HEK293 (cell line): ENCODE measurements at regions not wholly inside any gene's neighbourhood (a gene's known extent, or its start where the extent isn't known, plus 50 kb on each side); places are given as distances from the start of the nearest gene placed in this dataset.

Source experiments
- GLI4 ChIP-seq: fragments of 450-650 bp; formaldehyde crosslinking; IDR thresholded peaks from 2 replicates; pipeline ENCODE4 v1.5.1; 2016; ENCODE audit warnings: missing biosample characterization, missing genetic modification characterization
- SALL2 ChIP-seq: fragments of 450-650 bp; formaldehyde crosslinking; IDR thresholded peaks from 2 replicates; pipeline ENCODE4 v1.5.0; 2017; ENCODE audit warnings: missing biosample characterization, mild to moderate bottlenecking, missing genetic modification characterization, borderline replicate concordance
- ZNF138 ChIP-seq: fragments of 450-650 bp; formaldehyde crosslinking; IDR thresholded peaks from 2 replicates; pipeline ENCODE4 v1.5.1; 2016; ENCODE audit warnings: missing biosample characterization, missing genetic modification characterization, borderline replicate concordance
- ZNF202 ChIP-seq: fragments of 450-650 bp; formaldehyde crosslinking; IDR thresholded peaks from 2 replicates; pipeline ENCODE4 v1.5.1; 2016; ENCODE audit warnings: missing biosample characterization, missing genetic modification characterization, borderline replicate concordance
- ZNF366 ChIP-seq: fragments of 450-650 bp; formaldehyde crosslinking; conservative IDR thresholded peaks from 2 replicates; pipeline ENCODE4 v1.5.1; 2016; ENCODE audit warnings: missing biosample characterization, missing genetic modification characterization
- ZNF560 ChIP-seq: fragments of 450-650 bp; formaldehyde crosslinking; IDR thresholded peaks from 2 replicates; pipeline ENCODE4 v1.5.1; 2017; ENCODE audit warnings: missing biosample characterization, missing genetic modification characterization, borderline replicate concordance
- ZNF623 ChIP-seq: fragments of 450-650 bp; formaldehyde crosslinking; IDR thresholded peaks from 2 replicates; pipeline ENCODE4 v1.5.1; 2016; ENCODE audit warnings: missing biosample characterization, missing genetic modification characterization
- ZNF677 ChIP-seq: fragments of 450-650 bp; IDR thresholded peaks from 2 replicates; pipeline ENCODE4 v1.5.0; 2018; ENCODE audit warnings: missing biosample characterization, mild to moderate bottlenecking, missing genetic modification characterization, moderate library complexity
- TF ChIP-seq, protein P1 (sequence below): fragments of 450-650 bp; formaldehyde crosslinking; IDR thresholded peaks from 2 replicates; pipeline ENCODE4 v1.5.1; 2016; ENCODE audit warnings: missing biosample characterization, missing genetic modification characterization
- TF ChIP-seq, protein P2 (sequence below): fragments of 450-650 bp; formaldehyde crosslinking; IDR thresholded peaks from 2 replicates; pipeline ENCODE4 v1.5.1; 2016; ENCODE audit warnings: missing biosample characterization, missing genetic modification characterization
- TF ChIP-seq, protein P3 (sequence below): fragments of 450-650 bp; formaldehyde crosslinking; IDR thresholded peaks from 2 replicates; pipeline ENCODE4 v1.5.1; 2016; ENCODE audit warnings: missing biosample characterization, missing genetic modification characterization, low read depth
- TF ChIP-seq, protein P4 (sequence below): fragments of 450-650 bp; formaldehyde crosslinking; IDR thresholded peaks from 2 replicates; pipeline ENCODE4 v1.5.1; 2016; ENCODE audit warnings: missing biosample characterization, missing genetic modification characterization

DNA sequence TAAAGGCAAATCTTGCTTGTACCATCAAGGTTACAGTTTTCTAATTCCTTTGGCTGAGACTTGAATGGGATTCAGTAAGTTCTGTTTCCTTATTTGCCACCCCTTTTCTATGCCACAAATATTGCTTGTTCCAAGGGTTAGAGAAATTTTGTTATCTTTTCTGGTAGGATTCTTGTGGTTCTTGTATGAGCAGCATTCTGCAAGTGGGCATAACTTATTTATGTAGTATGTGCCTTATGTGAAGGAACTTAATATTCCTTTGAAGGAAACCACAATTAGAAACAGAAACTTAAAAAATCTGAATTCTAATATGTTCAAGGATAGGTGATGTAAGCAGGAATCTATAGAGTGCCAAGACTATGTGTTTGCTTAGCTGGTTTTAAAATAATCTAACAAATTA lies 53.1 kb upstream of the TSPAN5 start:
- TF ChIP-seq, protein P1, sequence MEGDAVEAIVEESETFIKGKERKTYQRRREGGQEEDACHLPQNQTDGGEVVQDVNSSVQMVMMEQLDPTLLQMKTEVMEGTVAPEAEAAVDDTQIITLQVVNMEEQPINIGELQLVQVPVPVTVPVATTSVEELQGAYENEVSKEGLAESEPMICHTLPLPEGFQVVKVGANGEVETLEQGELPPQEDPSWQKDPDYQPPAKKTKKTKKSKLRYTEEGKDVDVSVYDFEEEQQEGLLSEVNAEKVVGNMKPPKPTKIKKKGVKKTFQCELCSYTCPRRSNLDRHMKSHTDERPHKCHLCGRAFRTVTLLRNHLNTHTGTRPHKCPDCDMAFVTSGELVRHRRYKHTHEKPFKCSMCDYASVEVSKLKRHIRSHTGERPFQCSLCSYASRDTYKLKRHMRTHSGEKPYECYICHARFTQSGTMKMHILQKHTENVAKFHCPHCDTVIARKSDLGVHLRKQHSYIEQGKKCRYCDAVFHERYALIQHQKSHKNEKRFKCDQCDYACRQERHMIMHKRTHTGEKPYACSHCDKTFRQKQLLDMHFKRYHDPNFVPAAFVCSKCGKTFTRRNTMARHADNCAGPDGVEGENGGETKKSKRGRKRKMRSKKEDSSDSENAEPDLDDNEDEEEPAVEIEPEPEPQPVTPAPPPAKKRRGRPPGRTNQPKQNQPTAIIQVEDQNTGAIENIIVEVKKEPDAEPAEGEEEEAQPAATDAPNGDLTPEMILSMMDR (tag by site-specific recombination) = no peak
- TF ChIP-seq ZNF677 (no peak), GLI4 (tag by site-specific recombination) (no peak), ZNF623 (no peak), ZNF138 (tag by site-specific recombination) (no peak), SALL2 (no peak), ZNF202 (tag by site-specific recombination) (no peak), ZNF560 (tag by site-specific recombination) (no peak), ZNF366 (tag by site-specific recombination) (no peak)
- TF ChIP-seq, protein P2, sequence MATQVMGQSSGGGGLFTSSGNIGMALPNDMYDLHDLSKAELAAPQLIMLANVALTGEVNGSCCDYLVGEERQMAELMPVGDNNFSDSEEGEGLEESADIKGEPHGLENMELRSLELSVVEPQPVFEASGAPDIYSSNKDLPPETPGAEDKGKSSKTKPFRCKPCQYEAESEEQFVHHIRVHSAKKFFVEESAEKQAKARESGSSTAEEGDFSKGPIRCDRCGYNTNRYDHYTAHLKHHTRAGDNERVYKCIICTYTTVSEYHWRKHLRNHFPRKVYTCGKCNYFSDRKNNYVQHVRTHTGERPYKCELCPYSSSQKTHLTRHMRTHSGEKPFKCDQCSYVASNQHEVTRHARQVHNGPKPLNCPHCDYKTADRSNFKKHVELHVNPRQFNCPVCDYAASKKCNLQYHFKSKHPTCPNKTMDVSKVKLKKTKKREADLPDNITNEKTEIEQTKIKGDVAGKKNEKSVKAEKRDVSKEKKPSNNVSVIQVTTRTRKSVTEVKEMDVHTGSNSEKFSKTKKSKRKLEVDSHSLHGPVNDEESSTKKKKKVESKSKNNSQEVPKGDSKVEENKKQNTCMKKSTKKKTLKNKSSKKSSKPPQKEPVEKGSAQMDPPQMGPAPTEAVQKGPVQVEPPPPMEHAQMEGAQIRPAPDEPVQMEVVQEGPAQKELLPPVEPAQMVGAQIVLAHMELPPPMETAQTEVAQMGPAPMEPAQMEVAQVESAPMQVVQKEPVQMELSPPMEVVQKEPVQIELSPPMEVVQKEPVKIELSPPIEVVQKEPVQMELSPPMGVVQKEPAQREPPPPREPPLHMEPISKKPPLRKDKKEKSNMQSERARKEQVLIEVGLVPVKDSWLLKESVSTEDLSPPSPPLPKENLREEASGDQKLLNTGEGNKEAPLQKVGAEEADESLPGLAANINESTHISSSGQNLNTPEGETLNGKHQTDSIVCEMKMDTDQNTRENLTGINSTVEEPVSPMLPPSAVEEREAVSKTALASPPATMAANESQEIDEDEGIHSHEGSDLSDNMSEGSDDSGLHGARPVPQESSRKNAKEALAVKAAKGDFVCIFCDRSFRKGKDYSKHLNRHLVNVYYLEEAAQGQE (tag by site-specific recombination) = no peak
- TF ChIP-seq, protein P3, sequence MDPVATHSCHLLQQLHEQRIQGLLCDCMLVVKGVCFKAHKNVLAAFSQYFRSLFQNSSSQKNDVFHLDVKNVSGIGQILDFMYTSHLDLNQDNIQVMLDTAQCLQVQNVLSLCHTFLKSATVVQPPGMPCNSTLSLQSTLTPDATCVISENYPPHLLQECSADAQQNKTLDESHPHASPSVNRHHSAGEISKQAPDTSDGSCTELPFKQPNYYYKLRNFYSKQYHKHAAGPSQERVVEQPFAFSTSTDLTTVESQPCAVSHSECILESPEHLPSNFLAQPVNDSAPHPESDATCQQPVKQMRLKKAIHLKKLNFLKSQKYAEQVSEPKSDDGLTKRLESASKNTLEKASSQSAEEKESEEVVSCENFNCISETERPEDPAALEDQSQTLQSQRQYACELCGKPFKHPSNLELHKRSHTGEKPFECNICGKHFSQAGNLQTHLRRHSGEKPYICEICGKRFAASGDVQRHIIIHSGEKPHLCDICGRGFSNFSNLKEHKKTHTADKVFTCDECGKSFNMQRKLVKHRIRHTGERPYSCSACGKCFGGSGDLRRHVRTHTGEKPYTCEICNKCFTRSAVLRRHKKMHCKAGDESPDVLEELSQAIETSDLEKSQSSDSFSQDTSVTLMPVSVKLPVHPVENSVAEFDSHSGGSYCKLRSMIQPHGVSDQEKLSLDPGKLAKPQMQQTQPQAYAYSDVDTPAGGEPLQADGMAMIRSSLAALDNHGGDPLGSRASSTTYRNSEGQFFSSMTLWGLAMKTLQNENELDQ = no peak
- TF ChIP-seq, protein P4, sequence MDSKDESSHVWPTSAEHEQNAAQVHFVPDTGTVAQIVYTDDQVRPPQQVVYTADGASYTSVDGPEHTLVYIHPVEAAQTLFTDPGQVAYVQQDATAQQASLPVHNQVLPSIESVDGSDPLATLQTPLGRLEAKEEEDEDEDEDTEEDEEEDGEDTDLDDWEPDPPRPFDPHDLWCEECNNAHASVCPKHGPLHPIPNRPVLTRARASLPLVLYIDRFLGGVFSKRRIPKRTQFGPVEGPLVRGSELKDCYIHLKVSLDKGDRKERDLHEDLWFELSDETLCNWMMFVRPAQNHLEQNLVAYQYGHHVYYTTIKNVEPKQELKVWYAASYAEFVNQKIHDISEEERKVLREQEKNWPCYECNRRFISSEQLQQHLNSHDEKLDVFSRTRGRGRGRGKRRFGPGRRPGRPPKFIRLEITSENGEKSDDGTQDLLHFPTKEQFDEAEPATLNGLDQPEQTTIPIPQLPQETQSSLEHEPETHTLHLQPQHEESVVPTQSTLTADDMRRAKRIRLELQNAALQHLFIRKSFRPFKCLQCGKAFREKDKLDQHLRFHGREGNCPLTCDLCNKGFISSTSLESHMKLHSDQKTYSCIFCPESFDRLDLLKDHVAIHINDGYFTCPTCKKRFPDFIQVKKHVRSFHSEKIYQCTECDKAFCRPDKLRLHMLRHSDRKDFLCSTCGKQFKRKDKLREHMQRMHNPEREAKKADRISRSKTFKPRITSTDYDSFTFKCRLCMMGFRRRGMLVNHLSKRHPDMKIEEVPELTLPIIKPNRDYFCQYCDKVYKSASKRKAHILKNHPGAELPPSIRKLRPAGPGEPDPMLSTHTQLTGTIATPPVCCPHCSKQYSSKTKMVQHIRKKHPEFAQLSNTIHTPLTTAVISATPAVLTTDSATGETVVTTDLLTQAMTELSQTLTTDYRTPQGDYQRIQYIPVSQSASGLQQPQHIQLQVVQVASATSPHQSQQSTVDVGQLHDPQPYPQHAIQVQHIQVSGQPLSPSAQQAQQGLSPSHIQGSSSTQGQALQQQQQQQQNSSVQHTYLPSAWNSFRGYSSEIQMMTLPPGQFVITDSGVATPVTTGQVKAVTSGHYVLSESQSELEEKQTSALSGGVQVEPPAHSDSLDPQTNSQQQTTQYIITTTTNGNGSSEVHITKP (tag by site-specific recombination) = no peak
